Gastroesophageal sphincter (tissue), 3 donors: ENCODE measurements at regions not wholly inside any gene's neighbourhood (a gene's known extent, or its start where the extent isn't known, plus 50 kb on each side); places are given as distances from the start of the nearest gene placed in this dataset.

ENCODE experiments used
- CTCF ChIP-seq, 4 experiments: fragments of 200-600 bp in 2 of 4; fragments of 450-650 bp in 2 of 4; sonication (generic) in 1 of 4; IDR thresholded peaks; one replicate each; pipeline ENCODE4 v1.5.1; 2017 to 2019; ENCODE audit warnings: antibody characterized with exemption in 4 of 4, mild to moderate bottlenecking in 2 of 4, moderate library complexity in 2 of 4
- EP300 ChIP-seq: sonication (generic); formaldehyde crosslinking; IDR thresholded peaks from one replicate; pipeline ENCODE4 v1.6.1; 2017; ENCODE audit warnings: antibody characterized with exemption, mild to moderate bottlenecking
- POLR2A ChIP-seq, 2 donors: fragments of 450-650 bp; IDR thresholded peaks; one replicate each; pipeline ENCODE4 v1.6.1; 2017; ENCODE audit warnings: antibody characterized with exemption in 2 of 2, mild to moderate bottlenecking in 2 of 2, moderate library complexity in 1 of 2
- POLR2AphosphoS5 ChIP-seq: sonication (generic); formaldehyde crosslinking; IDR thresholded peaks from one replicate; pipeline ENCODE4 v1.6.1; 2017; ENCODE audit warnings: antibody characterized with exemption

GRCh38 chr11:97269527-97269926, 879.7 kb downstream of the JRKL start:
- no peak for TF ChIP-seq EP300
- TF ChIP-seq CTCF (IDR thresholded peaks at IDR 0.05) = no peak
- no peak for TF ChIP-seq POLR2A (IDR thresholded peaks at IDR 0.05)
- TF ChIP-seq POLR2AphosphoS5 = no peak
